GM18870 (cell line): ENCODE measurements at regions not wholly inside any gene's neighbourhood (a gene's known extent, or its start where the extent isn't known, plus 50 kb on each side); places are given as distances from the start of the nearest gene placed in this dataset.

Experiments
- ATAC-seq: cut with Tn5 transposase; IDR thresholded peaks from one replicate; pipeline ENCODE4 v1.9.1; 2021; ENCODE audit warnings: moderate library complexity; ENCODE audit not compliant: unreplicated experiment

- no peak for ATAC-seq
Observed at GRCh38 chrX:20481632-20482031, 214.9 kb upstream of the RPS6KA3 start.

DNA sequence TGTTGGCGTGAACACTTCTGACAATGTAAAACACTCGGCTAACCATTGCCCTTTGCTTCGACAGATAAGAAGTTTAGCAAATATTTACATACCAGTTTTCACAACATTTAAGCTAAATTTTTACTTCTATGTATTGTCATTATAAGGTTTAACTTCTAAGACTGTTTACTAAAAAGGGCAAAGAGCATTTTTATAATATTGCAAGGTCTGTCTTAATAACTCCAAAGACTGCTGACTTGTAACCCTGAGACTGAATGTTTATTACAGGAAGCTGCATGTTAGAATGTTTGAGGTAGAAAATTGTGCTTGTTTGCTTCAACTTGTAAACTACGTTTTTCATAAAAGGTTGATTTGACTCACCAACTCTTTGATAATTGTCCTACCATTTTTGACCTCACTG lies 213.2 kb upstream of the RPS6KA3 start:
- no peak for ATAC-seq

DNA sequence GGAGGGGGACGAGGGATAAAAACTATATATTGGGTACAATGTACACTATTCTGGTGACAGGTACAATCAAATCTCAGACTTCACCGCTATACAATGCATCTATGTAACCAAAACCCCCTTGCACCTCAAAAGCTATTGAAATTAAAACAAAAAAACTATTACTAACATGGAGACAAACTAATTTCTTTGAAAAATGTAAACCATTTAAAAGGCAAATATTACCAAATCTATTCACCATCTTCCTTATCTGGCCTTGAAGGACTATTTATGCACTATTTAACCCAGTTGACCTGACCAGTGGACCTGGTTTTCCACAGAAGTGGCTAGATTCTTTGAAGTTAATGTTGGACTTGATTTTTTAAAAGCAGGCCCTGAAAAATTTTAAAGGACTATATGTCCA lies 212.3 kb upstream of the RPS6KA3 start:
- no peak for ATAC-seq

GRCh38 chrX:20477836-20478524 lies 211.3 kb upstream of the RPS6KA3 start:
- ATAC-seq, result no peak

- ATAC-seq, result no peak
Observed at GRCh38 chrX:20477219-20477618, 210.5 kb upstream of the RPS6KA3 start.

DNA sequence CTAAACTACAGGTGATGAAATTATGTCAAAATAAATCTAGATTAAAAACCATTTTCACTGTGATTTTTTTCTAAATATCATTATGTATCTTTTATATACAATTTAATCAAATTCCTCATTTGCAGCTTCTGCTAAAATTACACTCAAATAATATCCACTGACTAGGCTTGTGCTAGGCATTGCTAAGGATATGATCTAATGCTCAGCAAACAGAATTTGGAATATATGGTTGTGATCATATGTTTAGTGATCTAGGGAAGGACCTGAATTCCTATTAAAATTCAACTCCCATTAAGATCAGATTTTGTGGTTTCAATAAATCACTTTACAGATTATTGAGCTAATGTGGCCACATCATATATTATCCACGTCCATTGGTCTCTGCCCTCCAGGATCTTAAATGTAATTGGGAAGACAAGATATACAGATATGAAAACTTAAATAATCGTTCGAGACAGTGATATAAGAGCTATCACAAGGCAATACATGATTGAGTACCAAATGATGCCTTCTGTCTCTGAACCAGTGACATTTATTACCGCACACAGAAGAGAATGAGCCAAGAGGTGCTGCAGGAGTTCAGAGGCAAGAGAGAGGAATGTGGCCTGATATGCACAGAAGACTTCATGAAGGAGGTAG lies 206.0 kb upstream of the RPS6KA3 start:
- no peak for ATAC-seq

DNA sequence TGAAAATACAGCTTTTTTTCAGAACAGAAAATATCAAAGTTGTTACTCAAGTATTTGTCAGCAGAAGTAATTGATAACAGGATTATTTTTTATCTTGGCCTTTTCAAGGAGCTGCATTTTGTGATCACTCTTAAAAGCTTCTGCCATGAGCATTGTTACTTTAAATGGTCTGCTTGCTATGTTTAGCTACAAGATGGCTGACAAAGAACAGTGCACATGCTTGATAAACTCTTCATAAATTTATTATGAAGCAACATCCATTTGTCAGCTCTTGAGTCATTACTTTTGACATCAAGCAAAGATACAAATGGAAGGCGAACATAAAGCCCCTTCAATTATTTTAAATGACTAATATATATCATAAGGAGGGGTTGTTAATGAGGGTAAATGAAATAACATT lies 205.4 kb upstream of the RPS6KA3 start:
- no peak for ATAC-seq

DNA sequence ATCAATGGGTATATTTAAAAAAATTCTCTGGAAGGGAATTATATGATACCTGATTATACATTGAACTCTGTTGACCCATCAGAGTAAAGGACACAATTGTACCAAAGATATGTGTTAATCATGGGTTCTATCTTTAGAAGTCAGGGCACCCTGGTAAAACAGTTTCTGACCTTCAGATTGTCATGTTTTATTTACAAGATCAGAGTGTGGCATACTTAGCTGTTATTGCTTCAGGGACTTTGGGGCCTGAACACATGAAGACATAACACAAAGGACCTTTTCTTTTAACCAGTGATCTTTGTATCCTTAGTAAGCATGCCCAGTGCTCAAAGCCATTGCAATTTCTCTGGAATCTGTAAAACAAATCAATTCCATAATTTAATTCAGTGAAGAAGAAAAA lies 204.8 kb upstream of the RPS6KA3 start:
- no peak for ATAC-seq

- ATAC-seq, result peak; percentile 70
Observed at GRCh38 chrX:20463296-20464075, 196.8 kb upstream of the RPS6KA3 start.

DNA sequence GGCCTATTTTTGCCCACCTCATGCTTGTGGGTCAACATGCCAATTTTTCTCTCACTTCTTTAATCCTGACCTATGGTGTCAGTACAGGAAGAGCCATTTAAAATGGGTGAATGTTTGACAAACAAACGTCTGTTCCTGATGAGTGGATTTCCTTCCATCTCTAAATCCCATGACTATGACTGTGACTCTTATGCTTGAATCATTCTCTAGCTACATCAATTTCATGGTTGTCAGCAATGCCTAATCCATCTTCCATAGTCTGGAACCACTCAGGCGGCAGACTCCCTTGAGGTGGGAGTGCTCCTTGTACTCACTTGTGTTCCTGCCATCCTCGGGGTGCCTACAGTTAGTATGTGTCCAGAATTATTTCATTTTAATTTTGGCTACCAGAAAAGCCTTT lies 194.9 kb upstream of the RPS6KA3 start:
- no peak for ATAC-seq

DNA sequence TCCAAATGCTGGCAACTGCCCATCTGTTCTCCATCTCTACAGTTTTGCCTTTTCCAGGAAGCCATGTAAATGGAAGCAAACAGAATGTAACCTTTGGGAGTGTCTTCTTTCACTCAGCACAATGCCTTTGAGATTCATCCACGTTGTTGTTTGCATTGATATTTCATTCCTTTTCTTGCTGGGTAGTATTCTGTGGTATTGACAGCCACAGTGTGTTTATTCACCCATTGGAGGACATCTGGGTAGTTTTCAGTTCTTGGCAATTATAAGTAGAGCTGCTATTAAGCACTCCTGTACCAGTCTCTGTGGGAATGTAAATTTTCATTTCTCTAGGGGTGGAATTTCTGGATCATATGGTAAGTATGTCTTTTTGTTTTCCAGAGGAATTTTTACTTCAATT lies 194.3 kb upstream of the RPS6KA3 start:
- ATAC-seq, result no peak

DNA sequence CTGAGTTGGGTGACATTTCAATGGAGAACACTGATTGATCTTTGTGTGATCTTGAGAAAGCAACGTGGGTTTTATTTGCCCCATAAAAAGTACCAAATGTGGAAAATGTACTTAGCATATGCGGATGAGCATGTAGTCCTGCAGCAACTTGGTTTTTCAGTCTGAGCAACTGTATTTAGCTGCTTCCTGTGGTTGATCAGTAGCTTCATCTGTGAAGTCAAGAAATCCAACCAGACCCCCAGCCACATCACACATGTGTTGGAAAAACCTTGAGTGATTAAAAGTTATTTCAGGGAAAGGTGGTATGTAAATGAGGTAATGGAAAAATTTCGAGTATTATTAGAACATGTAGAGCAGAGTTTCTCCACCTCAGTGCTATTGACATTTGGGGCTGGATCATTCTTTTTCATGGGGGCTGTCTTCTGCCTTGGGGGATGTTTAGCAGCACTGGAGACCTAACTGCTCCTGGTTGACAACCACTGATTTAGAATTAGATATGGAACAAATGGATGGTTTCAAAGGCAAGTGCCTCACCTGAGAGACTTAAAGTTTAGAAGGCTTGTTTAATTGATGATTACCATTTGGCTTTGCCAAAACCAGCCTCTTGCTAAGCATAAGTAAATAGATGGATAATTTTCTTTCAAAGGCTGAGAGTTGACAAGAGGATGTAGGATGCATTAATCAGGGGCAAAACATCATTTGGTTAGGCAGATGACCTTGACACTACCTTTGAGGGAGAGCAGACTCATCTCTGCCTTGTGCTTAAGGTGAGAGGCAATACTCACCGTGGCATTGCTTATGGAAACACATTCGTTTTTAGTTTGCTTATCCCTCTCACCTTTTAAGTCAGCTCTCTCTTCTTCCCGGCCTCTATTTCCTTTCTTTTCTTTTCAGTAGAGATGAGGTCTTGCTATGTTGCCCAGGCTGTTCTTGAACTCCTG lies 193.0 kb upstream of the RPS6KA3 start:
- ATAC-seq, result no peak

DNA sequence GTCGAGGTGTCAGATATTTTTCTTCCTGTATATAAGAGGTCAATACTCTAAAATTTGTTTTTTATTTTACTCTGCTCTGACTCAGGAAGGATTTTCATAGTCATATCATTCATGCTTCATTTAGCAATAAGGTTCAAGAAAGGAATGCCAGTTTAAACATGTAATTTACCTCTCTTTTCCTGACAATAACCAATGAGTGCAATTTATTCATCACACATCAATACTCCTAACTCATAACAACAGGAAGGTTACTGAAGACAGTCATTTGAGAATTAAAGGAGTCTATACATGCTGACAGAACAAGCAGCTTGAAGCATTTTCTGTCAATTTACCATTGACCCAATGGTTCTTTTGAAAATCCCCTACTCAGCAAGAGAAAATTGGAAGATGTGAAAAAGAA lies 190.3 kb upstream of the RPS6KA3 start:
- ATAC-seq, result no peak

DNA sequence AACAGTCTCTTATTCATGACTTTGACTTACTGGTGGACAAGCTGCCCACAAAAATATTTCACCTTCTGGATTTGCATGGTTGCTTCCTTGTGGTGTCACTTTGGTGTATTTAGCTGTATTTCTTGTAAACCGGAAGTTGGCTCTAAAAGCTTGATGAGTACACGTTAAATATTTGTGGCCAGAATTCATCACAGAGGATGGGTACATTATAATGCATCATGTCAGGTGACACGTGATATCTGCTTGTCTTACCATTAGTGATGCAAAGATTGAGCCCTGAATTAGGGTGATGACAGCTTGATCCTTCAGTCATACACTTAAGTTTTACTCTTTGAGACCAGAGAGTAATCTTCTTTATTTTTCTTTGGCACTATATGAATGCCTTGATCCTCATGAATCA lies 188.3 kb upstream of the RPS6KA3 start:
- ATAC-seq, result no peak

DNA sequence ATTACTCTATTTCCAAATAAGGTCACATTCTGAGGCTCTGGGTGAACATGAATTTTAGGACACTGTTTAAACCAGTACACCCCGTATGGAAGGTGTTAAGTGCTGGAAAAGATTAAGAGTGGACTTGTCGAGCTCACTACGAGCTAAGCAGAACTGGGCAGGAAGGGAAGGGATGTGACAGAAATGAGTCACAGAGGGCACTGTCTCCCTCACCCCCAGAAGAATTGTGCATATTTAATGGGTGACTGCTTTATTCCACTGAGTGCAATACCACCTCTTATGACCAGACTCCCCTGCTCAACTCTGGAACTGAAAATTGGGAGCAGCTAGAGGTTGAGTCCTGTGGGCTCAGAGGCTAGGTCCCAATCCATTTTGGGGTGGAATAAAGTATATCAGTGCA lies 187.4 kb upstream of the RPS6KA3 start:
- no peak for ATAC-seq

DNA sequence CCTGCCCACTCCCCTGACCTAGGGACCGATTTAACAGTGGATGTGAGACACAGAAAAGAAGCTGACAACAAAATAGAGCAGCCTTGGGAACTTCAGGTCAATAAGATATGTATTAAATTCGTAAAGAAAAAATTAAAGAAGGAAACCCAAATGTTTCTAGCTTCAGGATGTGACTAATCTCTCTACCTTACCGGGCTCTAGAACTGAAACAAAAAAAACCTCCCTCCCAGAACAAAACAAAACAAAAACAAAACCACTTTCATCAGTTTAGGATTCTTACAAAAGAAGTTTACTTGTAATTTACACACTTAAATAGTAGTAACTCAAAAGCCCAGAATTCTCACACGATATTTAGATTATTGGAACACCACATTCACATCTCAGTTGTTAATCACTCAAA lies 185.8 kb upstream of the RPS6KA3 start:
- ATAC-seq, result peak; percentile 71

DNA sequence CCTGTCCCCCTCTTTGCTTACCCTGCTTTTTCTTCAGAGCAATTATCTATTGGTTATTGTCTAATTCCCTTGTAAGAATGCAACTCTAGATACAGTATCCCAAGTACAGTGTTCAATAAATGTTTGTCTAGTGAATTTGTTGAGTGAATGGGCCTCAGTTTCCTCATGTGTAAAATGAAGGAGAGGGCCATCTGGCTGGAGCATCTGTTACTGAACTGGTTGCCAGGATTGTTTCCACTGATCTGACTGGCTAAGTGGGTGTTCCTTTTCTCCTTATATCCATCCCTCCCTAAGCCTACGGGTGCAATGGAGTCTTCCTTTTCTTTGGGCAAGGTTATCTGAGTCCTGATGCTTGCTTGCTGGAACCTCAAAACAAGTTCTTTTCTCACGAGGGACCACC lies 185.2 kb upstream of the RPS6KA3 start:
- ATAC-seq, result no peak

GRCh38 chrX:20445109-20445508 lies 178.4 kb upstream of the RPS6KA3 start:
- ATAC-seq, result peak; percentile 66

- peak; percentile 58 for ATAC-seq
Observed at GRCh38 chrX:20442597-20442996, 175.9 kb upstream of the RPS6KA3 start.

DNA sequence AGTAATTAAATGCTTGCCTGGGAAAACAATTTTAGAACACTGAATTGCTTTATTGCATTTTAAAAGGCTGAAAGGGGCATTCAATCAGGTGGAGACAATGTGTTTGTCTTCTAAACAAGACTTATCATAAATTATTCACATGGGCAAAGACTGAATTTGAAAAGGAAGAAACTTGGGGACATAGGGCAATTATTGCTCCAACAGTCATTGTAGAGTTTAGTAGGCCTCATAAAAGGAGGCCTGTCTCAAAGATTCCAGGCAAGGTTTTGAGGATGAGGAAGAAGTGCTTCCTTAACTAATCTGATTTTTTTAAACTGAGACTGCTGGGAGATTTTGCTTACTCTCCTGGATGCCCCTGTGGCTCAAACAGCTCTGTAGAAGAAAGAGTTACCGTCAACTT lies 174.4 kb upstream of the RPS6KA3 start:
- no peak for ATAC-seq

DNA sequence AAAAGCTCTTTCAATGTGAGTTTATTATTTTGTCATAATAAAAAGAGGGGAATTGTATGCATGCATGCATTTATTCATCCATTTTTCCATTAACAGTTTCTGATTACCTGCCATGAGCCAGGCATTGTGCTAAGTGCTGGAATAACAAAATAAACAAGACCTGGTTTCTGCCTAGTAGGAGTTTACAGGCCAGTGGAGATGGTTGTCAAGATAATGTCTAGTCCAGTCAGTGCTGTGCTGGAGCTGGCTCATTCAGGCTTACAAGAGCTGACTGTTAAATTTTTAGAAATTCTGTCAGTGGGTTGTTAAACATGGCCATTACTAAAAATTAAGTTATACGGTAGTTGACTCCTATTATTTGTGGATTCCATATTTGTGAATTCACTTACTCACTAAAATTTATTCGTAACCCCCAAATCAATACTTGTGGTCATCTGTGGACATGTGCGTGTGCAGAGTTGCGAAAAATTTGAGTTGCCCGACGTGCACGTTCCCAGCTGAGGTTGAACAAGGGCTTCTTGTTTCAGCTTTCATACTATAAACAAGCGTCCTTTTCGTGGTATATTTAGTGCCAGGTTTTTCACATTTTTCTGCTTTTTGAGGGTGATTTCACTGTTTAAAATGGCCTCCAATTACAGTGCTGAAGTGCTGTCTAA lies 172.3 kb upstream of the RPS6KA3 start:
- ATAC-seq, result no peak
